ENCODE measurements at regions not wholly inside any gene's neighbourhood (a gene's known extent, or its start where the extent isn't known, plus 50 kb on each side); places are given as distances from the start of the nearest gene placed in this dataset.

GRCh38 chr14:104442107-104442551, 137.4 kb upstream of the C14orf180 start:
- Histone ChIP-seq H3K9ac (ENCODE audit: low read length) (no peak overlapping the region), H3K4me3 (ENCODE audit: low read length) (no peak overlapping the region), H3K9me2 (ENCODE audit: insufficient read depth, low read length) (no peaks in the 10 kb centered on the region), H3K36me3 (ENCODE audit: insufficient read depth, low read length) (no peaks in the 10 kb centered on the region), H2AFZ (ENCODE audit: low read depth, low read length) (no peak overlapping the region), H3K9me3 (ENCODE audit: low read length) (no peaks in the 10 kb centered on the region), H3K79me2 (replicated peaks; ENCODE audit: insufficient read depth, low read length) (no peaks in the 10 kb centered on the region), H3K27me3 (ENCODE audit: insufficient read depth, low read depth, low read length) (no peaks in the 10 kb centered on the region), H4K20me1 (ENCODE audit: insufficient read depth) (no peaks in the 10 kb centered on the region), H3K4me2 (ENCODE audit: low read length) (no peak overlapping the region), H3K27ac (ENCODE audit: low read length) (no peak overlapping the region), H3F3A (ENCODE audit: insufficient read depth, low read length, poor library complexity, severe bottlenecking) (no peaks in the 10 kb centered on the region)
- TF ChIP-seq CTCF (IDR thresholded peaks at IDR 0.05; ENCODE audit: poor library complexity, severe bottlenecking) (no peak), REST (IDR thresholded peaks at IDR 0.05; ENCODE audit: borderline replicate concordance) (no peak), MXI1 (conservative IDR thresholded peaks at IDR 0.05; ENCODE audit: poor library complexity, severe bottlenecking) (no peak), POLR2AphosphoS5 (IDR thresholded peaks at IDR 0.05) (no peak), TAF1 (IDR thresholded peaks at IDR 0.05; ENCODE audit: low read depth) (no peak), EP300 (conservative IDR thresholded peaks at IDR 0.05; ENCODE audit: poor library complexity, severe bottlenecking) (no peak), EZH2 (IDR thresholded peaks at IDR 0.05; ENCODE audit: borderline replicate concordance, insufficient read depth, low read length, poor library complexity, severe bottlenecking) (no peak), SMC3 (conservative IDR thresholded peaks at IDR 0.05; ENCODE audit: poor library complexity) (no peak), RAD21 (conservative IDR thresholded peaks at IDR 0.05) (no peak)

DNA sequence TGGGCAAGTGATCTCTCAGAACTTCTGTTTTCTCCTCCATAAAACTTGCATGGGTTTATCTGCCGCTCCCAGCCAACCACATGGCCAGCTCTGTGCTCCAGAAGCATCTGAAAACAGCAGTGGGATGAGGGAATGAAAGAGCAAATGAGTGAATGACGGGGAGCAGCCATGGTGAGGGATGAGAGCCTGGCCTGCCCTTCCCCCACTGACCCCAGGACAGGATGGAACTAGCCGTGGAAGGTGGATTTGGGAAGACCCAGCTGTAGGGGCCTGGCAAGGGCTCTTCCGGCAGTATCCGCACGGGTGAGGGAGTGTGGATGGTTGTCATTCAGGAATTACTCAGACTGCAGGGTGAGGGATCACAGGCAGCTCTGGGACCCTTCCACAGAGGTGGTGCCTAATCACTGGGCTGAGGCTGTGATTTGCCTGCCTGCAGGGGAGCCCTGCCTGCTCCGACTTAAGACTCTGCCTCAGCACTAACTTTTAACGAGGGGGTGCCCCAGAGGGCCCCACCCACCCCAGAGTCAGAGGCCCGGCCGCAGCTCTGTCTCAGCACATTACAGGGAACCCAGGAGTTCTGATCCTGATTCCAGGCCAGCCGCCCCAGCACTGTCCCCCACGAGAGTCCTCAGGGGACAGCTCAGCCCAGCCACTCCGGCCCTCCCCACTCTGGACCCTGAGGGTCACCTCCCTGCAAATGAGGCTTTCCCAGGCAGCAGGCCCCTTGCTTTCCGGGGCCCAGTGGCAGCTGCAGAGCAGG, 136.8 kb upstream of the C14orf180 start:
- Histone ChIP-seq H3K4me2 (ENCODE audit: low read length) (no peak overlapping the region), H3F3A (ENCODE audit: insufficient read depth, low read length, poor library complexity, severe bottlenecking) (no peaks in the 10 kb centered on the region), H3K79me2 (replicated peaks; ENCODE audit: insufficient read depth, low read length) (no peaks in the 10 kb centered on the region), H3K9me3 (ENCODE audit: low read length) (no peaks in the 10 kb centered on the region), H4K20me1 (ENCODE audit: insufficient read depth) (no peaks in the 10 kb centered on the region), H3K27ac (ENCODE audit: low read length) (no peak overlapping the region), H3K9me2 (ENCODE audit: insufficient read depth, low read length) (no peaks in the 10 kb centered on the region), H3K27me3 (ENCODE audit: insufficient read depth, low read depth, low read length) (no peaks in the 10 kb centered on the region), H3K9ac (ENCODE audit: low read length) (no peak overlapping the region), H3K36me3 (ENCODE audit: insufficient read depth, low read length) (no peaks in the 10 kb centered on the region), H2AFZ (ENCODE audit: low read depth, low read length) (no peak overlapping the region), H3K4me3 (ENCODE audit: low read length) (no peak overlapping the region)
- TF ChIP-seq TAF1 (IDR thresholded peaks at IDR 0.05; ENCODE audit: low read depth) (no peak), POLR2AphosphoS5 (IDR thresholded peaks at IDR 0.05) (no peak), CTCF (IDR thresholded peaks at IDR 0.05; ENCODE audit: poor library complexity, severe bottlenecking) (no peak), EP300 (conservative IDR thresholded peaks at IDR 0.05; ENCODE audit: poor library complexity, severe bottlenecking) (no peak), SMC3 (conservative IDR thresholded peaks at IDR 0.05; ENCODE audit: poor library complexity) (no peak), RAD21 (conservative IDR thresholded peaks at IDR 0.05) (no peak), REST (IDR thresholded peaks at IDR 0.05; ENCODE audit: borderline replicate concordance) (no peak), EZH2 (IDR thresholded peaks at IDR 0.05; ENCODE audit: borderline replicate concordance, insufficient read depth, low read length, poor library complexity, severe bottlenecking) (no peak), MXI1 (conservative IDR thresholded peaks at IDR 0.05; ENCODE audit: poor library complexity, severe bottlenecking) (no peak)
